SKM-1 treated with dmso at 0.1 percent for 144 hours (cell line): ENCODE measurements at regions not wholly inside any gene's neighbourhood (a gene's known extent, or its start where the extent isn't known, plus 50 kb on each side); places are given as distances from the start of the nearest gene placed in this dataset.
"Not testable (repeated sequence)": the region's sequence is repeated elsewhere in the genome, so short reads cannot be mapped to it uniquely, and the experiment has no call there.

Source experiments
- DNase-seq: peaks from one replicate; lab custom pipeline; 2025; ENCODE audit not compliant: unreplicated experiment; lab: John Stamatoyannopoulos, UW

DNA sequence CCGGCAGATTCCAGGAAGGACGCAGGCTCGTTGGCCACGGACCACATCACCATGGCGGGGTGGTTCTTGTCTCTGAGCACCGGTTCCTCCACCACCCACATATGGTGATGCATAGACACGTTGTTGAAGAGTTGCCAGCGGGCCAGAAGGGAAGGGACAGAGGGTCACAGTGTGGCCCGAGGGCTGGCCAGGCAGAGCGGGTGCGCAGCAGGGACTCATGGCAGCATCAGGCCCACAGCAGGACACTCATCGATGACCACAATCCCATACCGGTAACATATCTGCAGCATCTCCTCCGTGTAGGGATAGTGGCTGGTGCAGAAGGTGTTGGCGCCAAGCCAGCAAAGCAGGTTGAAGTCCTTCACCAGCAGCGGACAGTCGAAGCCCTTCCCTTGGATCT is 469.2 kb upstream of the FAM174A start:
- DNase-seq = not testable (repeated sequence)

DNA sequence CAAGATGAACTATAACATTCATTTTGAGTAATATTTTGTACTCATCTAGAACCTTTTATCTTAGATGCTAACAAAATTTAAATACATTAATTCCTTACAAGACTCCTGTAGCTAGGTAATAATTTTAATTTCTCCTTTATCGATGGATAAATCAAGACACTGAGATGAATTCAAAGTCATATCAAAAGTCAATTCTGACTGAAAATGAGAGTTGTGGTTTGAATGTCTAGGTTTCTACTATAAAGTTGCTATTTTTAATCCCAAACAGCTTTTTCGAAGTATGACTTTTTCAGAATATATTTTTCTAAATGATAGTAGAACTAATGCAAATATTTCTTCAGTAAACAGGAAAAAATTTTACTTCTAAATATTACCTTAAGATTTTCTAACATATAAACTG is 491.7 kb upstream of the FAM174A start:
- DNase-seq = no peak

DNA sequence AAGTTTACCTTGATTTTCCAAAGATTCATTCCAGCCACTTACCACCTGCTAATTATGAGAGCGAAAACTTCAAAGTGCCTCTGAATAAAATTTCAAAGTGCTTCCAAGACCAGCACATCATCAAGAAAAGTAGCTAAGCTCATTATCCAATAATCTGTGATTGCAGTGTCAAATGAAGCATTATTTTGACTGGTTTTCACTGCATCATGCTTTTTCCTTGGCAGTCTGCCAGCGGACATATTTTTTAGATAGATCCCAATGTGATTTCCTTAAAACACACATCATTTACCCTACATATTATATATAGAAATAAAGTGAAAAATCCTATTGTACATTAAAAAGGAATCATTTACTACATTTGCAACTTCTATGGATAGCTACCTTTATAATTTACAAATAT is 508.6 kb upstream of the FAM174A start:
- DNase-seq = no peak

DNA sequence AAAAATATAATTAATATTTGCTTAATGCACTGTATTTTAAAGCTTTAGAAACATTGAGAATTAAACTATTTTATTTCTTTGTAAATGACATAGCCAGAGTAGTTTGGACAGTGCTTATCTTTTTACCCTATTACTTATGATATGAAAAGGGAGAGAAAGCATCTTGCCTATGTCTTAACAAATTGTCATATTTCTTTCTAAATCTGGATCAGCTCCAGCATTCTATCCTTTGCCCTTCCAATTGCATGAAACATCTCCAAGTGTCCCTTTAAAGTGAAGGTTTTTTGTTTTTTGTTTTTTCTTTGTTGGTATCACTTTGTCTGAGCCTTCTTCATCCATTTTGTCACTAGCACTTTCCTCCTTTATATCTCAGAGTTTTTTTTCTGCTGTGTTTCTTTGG is 511.6 kb upstream of the FAM174A start:
- no peak for DNase-seq

DNA sequence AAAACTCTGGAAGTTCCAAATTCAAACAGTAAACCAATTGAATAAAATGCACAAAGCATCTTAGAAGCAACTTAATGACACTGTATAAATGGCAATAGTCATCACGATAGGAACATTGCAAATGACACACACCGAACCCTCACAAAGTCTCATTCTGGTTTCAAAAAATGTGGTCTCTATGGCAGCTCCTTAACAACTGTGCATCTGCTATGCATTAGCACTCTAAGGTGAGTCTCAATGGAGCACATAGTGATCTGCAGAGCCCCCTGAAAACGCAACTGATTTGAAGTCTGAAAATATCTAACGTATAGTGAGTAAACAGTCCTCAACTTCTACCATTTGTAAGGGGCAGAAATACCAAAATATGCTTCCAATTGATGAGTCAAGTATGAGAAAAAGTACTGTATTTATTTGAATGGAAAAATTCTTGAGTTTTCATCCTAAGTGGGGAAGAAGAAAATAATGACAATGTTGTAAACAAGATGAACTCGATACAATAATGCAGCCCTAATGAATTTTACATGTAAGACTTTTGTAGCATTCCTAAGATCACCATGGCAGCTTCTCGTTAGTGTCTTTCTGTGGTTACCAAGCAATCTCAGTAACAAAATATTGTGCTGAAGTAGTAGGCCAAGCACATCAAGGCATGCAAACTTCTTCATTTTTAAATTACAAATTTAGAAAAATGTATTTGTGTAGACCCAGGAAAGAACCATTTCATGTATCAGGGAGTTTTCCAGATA is 517.5 kb upstream of the FAM174A start:
- DNase-seq = no peak

DNA sequence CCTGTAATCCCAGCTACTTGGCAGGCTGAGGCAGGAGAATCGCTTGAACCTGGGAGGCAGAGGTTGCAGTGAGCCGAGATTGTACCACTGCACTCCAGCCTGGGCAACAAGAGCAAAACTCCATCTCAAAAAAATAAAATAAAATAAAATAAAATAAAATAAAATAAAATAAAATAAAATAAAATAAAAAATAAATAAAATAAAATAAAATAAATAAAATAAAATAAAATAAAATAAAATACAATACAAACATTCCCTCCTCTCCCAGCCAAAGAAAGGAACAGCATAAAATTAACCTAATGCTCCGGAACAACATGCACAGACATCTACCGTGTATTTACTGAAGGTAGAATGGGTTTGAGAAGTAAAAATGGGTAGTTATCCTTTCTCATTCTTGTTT is 521.9 kb upstream of the FAM174A start:
- DNase-seq = not testable (repeated sequence)

DNA sequence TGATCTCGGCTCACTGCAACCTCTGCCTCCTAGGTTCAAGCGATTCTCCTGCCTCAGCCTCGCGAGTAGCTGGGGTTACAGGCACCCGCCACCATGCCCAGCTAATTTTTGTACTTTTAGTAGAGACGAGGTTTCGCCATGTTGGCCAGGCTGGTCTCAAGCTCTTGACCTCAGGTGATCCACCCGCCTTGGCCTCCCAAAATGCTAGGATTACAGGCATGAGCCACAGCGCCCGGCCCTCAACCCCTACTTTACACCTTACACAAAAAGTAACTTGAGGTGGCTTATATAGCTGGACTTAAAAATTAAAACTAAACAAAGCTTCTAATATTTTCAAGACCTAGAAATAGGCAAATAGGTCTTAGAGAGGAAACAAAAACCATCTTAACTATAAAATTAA is 524.0 kb upstream of the FAM174A start:
- not testable (repeated sequence) for DNase-seq

DNA sequence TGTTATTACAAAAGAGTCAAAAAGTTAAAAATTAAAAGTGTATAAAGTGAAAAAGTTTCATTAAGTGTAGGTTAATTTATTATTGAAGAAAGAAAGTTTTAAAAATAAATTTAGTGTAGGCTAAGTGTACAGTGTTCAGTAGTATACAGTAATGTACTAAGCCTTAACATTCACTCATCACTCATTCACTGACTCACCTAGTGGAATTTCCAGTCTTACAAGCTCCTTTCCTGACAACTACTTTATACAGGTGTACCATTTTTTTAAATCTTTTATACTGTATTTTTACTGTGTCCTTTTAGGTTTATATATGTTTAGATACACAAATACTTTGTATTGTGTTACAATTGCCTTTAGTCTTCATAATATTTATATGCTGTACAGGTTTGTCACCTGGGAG is 530.2 kb upstream of the FAM174A start:
- no peak for DNase-seq

DNA sequence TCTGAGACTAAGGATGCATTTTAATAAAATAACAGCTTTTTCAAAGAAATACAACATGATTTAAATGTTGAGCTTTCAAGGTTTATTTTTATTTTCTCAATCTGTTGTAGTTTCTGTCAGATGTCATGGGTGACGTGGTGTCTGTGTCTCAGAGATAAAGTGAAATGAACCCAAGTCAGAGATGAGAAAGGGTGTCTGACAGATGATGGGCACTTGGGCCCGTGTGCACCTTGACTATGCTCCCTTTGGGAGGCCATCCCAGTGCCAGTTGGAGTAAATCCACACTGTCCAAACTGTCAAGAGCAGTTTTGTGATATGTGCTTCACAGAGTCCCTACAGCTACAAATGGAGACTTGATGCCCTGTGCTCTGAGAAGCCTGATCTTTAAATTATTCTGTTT is 536.9 kb upstream of the FAM174A start:
- DNase-seq = no peak

DNA sequence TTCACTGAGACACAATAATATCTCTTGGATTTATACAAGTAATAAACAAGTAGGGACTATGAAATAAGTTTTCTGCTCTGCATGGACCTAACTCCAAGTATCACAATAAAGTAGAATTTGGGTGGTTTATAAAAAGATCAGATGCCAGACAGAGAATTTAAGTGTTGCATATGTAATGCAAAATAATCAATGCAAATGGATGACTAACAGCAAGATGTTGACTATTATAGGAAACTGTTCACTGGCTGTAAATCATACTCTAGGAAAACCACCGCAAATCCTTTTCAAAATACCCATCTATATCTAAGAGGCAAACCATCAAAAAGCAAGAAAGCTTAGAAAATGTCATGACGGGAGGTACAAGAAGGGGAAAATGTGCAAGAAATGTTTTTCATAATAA is 539.8 kb upstream of the FAM174A start:
- DNase-seq = no peak

DNA sequence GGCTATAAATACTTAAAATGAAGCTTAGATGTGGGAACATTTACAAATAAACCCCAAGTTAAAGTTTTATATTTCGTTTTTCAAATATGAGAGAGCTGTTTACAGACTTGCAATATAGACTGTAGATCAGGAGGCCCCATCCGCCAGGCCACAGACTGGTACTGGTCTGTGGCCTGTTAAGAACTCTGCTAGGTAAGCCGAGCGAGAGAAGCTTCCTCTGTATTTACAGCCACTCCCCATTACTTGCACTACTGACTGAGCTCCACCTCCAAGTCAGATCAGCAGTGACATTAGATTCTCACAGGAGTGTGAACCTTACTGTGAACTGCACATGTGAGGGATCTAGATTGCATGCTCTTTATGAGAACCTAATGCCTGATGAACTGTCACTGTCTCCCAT is 561.4 kb upstream of the FAM174A start:
- DNase-seq = no peak

DNA sequence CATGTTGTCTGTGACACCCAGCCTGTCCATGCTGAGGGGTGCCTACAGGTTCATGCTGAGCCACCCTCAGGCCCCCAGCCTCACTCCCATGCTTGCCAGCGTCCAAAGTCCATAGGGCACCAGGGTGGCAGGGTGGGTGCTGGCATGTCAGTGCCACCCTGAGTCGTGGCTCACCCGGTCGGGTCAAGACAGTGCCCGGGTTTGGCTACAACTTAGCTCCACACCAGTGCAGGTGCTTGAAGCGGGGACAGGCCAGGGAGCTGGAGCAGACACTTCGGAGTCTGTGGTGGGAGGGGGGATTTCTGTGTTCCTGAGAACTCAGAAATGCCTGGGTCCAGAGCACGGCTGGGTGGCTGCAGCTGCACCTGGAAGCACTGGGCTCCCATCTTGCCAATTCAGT is 579.2 kb upstream of the FAM174A start:
- DNase-seq = no peak

DNA sequence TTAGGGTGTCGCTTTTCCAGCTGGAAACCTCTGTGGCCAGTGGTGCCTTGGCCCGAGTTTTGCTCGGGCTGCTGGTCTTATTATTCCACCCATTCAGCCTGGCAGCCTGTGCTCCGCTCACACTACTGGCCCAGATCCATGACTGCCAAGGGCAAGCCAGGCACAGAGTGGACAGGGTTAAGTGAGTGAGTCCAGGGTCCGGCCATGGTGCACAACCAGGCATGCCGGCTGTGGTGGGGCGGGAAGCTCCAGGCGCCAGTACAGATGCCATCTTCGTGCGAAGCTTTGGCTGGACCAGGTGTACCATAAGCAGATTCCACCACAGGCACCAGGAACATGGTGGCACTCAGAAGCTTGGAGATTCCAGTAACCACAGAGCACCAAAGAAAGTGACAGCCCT is 580.2 kb upstream of the FAM174A start:
- no peak for DNase-seq

DNA sequence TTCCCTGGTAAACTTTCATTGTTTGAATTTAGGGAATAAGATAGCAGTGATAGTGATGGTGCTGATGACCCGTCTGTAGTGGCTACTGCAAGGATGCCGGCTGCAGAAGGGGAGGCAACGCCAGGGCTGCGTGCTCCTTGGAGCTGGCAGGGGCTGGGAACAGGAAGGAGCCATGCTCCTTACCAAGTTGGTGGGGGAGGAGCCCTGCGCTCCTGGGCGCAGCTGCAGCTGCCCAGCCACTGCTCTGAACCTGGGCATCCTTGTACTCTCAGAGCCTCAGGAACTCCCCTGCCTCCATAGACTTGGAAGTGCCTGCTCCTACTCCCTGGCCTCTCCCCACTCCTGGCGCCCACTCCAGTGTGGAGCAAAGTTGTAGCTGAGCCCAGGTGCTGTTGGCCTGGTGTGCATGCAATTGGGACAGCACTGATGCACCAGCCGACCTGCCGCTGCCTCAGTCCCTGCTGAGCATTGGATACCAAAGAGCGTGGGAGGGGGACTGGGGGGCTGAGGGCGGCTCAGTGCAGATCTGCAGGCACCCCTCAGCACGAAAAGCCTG is 585.1 kb upstream of the FAM174A start:
- DNase-seq = no peak

DNA sequence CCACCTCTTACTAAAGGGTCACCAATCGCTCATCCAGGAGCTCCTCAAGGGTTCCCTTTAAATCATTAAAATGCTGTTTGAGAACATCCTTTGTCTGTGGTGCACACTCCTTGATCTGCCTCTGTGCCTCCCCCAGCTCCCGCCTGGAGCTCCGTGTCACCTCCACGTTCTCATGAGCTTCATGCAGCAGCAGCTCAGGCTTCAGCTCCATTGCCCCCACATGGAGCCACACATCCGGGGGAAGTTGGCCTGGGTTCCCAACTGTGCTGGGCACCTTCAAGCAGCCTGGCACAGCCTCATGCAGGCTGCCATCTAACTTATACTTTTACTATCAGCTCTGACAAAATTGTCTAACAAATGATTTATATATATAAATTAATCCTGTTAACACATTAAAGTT is 585.8 kb upstream of the FAM174A start:
- DNase-seq = no peak

DNA sequence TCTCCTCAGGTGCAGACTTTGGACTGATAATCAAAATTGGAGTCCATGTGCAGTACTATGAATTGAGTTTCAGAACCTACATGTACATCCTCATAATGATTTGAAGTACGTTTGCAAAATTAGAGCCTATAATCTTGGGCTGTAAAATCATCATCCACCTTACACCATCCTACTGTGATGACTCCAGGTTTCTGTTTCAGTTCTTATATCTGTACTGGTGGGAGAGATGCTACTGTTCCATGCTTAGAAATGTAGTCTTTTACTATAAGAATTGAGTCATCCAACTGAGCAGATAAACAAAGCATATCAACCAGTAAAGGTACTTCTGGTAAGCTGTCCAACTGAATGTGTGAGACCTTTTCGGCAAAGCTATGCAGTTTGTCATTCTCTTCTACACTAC is 586.3 kb upstream of the FAM174A start:
- no peak for DNase-seq

DNA sequence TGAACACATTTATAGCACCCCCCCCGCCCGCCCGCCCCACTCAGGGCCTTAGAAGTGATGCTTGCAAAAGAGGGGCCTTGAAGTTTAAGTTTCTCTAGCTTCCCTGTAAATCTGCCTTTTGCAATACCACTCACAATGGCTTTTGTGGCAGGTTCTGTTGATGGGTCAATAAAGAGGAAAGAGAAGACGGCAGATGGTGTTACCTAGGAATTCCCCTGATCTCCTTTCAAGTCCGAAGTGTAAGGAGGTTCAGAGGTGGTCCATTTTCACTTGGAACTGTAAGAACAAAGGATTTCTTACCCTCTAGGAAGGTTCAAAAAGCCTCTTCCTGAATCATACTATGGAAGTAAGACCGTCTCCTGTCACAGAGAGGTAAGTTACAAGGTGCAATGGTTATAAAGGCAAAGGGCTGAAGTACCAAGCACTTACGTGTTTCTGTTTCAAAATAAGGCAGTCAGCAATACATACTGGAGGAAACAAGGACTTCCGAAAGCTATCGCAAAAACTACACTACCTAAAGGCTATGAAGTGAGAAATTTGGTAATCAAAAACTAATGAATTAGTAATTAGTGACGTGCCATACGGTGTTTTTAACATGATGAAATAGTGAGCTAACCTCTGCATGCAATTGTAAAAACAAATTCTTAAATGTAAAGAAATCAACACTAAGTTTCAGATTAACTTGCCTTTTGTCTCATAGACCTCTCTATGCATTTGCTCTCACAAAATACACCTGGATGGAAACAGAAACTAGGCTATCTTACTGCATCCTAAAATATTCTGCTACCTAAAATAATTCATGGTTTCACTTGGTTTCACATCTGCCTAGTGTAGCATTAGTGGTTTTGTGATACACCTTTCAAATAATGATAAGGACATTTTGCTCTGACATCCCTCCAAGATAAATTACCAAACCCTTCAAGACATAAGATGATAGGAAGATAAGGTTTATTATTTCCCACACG is 589.4 kb upstream of the FAM174A start:
- no peak for DNase-seq

DNA sequence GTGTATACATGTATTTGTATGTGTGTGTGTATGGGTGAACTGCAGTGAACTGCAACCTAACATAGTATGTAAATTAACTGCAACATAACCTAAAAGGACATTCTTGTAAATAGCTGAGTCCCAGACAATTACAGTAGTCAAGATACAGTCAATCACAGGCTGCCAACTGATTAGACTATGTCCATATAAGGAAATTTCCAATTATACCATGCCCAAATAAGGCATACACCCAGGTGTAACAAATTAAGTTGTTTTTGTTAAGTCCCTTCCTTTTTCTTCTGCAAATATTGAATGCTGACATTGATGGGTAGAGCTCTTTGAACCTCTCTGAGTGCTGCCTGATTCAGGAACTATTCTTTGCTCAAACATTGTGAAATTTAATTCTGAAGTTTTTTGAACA is 594.6 kb upstream of the FAM174A start:
- DNase-seq = no peak

DNA sequence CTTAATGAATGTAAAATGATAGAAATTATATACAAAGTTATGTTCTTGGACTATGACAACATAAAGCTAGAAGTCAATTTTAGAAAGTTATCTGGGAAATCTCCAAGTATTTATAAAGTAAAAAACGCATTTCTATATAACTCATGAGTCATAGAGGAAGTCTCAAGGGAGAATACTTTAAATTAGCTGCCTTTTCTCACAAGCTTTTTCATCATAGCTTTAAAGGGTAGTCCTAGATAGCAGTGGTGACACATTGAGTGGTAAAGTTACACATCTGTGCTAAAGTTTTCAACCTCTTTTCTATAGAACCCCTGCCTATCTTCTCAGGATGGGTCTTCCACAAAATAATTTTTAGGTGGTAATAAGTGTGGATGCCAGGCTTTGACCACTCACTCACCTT is 598.3 kb upstream of the FAM174A start:
- DNase-seq = no peak

DNA sequence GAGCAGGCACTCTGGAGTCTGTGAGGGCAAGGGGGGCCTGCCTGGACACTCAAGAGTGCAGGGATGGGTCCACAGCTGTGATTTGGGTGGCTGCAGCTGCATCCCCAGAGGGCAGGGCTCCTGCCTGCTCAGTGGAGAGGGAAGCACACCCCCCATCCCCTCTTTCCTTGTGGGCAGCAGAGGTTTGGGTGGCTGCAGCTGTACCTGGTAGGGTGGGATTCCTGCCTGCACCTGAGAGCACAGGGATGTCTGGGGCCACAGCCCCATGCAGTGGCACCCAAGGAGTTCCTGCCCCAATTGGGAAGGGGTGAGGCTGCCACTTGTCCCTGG is 605.4 kb upstream of the FAM174A start:
- no peak for DNase-seq

DNA sequence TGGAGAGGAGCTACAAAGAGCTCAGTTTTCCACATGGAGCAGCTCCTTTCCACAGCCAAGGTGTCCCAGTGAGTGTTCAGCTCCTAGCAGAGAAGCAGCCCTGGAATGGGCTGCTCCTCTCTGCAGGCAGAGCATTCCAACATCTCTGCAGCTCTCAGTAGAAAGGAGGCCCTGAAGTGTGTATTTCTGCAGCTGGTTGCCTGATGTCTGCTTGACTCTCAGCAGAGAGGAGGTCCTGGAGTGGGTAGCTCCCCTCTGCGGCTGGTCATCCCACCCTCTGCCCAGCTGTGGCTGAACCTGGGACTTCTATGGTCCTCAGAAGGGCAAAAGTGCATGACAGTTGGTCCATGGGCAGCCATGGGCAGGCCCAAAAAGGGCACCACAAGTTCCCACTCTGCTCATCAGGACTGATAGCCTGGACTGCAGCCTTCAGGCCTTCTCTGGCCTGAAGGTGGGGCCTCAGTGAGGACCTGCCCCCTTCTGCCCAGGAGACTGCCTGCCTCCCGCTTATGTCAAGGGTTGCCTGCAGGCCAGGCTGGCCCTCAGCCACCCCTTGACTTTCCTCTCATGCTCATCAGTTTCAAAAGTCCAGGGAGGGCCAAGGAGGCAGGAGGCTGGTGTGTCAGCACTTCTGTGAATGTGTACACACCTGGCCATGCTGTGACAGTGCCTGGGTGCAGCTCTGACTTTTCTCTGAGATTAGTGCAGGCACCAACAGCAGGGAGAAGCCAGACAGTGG is 605.9 kb upstream of the FAM174A start:
- no peak for DNase-seq

DNA sequence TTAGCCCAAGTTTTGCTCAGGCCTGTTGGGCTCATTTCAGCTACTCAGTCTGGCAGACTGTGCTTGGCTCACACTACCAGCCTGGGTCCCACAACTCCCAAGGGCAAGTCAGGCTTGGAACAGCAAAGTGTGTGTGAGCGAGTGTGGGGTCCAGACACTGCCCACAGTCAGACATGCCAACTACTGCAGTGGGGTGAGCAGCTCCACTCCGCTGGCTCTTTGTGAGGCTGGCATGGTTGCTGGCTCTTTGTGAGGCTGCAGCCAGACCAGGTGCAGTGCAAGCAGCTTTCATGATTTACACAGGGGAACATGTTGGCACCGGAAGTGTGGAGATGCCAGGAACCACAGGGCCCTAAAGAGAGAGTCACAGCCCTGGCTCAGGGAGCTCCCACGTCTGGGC is 606.7 kb upstream of the FAM174A start:
- DNase-seq = no peak
